HG03025 (cell line): ENCODE measurements at regions not wholly inside any gene's neighbourhood (a gene's known extent, or its start where the extent isn't known, plus 50 kb on each side); places are given as distances from the start of the nearest gene placed in this dataset.

Source experiments
- ATAC-seq: cut with Tn5 transposase; IDR thresholded peaks from one replicate; pipeline ENCODE4 v1.9.1; 2021; ENCODE audit warnings: mild to moderate bottlenecking, moderate library complexity; ENCODE audit not compliant: unreplicated experiment, low FRiP score

GRCh38 chr9:660227-660626, 181.3 kb upstream of the DMRT1 start:
- no peak for ATAC-seq

GRCh38 chr9:663541-663940, 178.0 kb upstream of the DMRT1 start:
- ATAC-seq = no peak

- ATAC-seq = no peak
These were observed 176.2 kb upstream of the DMRT1 start for GRCh38 chr9:665296-665695.

- ATAC-seq = no peak
These were observed 169.5 kb upstream of the DMRT1 start for GRCh38 chr9:671997-672396.

GRCh38 chr9:672851-673250, 168.6 kb upstream of the DMRT1 start:
- no peak for ATAC-seq

- no peak for ATAC-seq
These were observed 168.1 kb upstream of the DMRT1 start for GRCh38 chr9:673264-673965.

GRCh38 chr9:673966-674526, 167.5 kb upstream of the DMRT1 start:
- no peak for ATAC-seq

GRCh38 chr9:675697-676370, 165.7 kb upstream of the DMRT1 start:
- ATAC-seq = no peak

- ATAC-seq = no peak
These were observed 164.6 kb upstream of the DMRT1 start for GRCh38 chr9:676780-677438.

- ATAC-seq = no peak
These were observed 163.9 kb upstream of the DMRT1 start for GRCh38 chr9:677461-678097.

GRCh38 chr9:678897-679296, 162.6 kb upstream of the DMRT1 start:
- ATAC-seq = no peak

GRCh38 chr9:679462-679861, 162.0 kb upstream of the DMRT1 start:
- no peak for ATAC-seq

GRCh38 chr9:680106-680505, 161.4 kb upstream of the DMRT1 start:
- no peak for ATAC-seq

GRCh38 chr9:682633-683508, 158.6 kb upstream of the DMRT1 start:
- ATAC-seq = no peak

GRCh38 chr9:683509-684021, 157.9 kb upstream of the DMRT1 start:
- ATAC-seq = no peak

GRCh38 chr9:684054-684890, 157.2 kb upstream of the DMRT1 start:
- no peak for ATAC-seq

GRCh38 chr9:684941-685340, 156.6 kb upstream of the DMRT1 start:
- no peak for ATAC-seq

- ATAC-seq = no peak
These were observed 155.1 kb upstream of the DMRT1 start for GRCh38 chr9:686321-686813.
